ENCODE measurements at regions not wholly inside any gene's neighbourhood (a gene's known extent, or its start where the extent isn't known, plus 50 kb on each side); places are given as distances from the start of the nearest gene placed in this dataset.

- TF ChIP-seq ZNF263 (CRISPR knock-in tag; IDR thresholded peaks at IDR 0.05; ENCODE audit: low read depth) (no peak), OVOL2 (CRISPR knock-in tag; IDR thresholded peaks at IDR 0.05; ENCODE audit: borderline replicate concordance) (no peak)
- TF ChIP-seq, protein P1, sequence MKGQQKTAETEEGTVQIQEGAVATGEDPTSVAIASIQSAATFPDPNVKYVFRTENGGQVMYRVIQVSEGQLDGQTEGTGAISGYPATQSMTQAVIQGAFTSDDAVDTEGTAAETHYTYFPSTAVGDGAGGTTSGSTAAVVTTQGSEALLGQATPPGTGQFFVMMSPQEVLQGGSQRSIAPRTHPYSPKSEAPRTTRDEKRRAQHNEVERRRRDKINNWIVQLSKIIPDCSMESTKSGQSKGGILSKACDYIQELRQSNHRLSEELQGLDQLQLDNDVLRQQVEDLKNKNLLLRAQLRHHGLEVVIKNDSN (CRISPR knock-in tag; IDR thresholded peaks at IDR 0.05), result no peak
Observed at GRCh38 chr14:37776791-37777499, 181.5 kb downstream of the TTC6 start (continued).

- H3K27ac Mint-ChIP-seq, result no peak overlapping the region
- H3K4me1 Mint-ChIP-seq, result peaks cover 4% of the 10 kb centered on the region
- ATAC-seq, result no peak
- POLR2A ChIA-PET, result no interaction called here
- H3K9me3 Mint-ChIP-seq, result peaks cover 22% of the 10 kb centered on the region
- peaks cover 16% of the 10 kb centered on the region for H3K27me3 Mint-ChIP-seq (ENCODE audit: low read depth)
- TF ChIP-seq ZSCAN18 (CRISPR knock-in tag; IDR thresholded peaks at IDR 0.05), result no peak
- TF ChIP-seq AR (CRISPR knock-in tag; IDR thresholded peaks at IDR 0.05), result no peak
- no peak for TF ChIP-seq PRRX2 (CRISPR knock-in tag; IDR thresholded peaks at IDR 0.05)
- H3K4me3 Mint-ChIP-seq, result no peak overlapping the region
- no peak for DNase-seq (ENCODE audit: low spot score)
- H3K36me3 Mint-ChIP-seq, result no peaks in the 10 kb centered on the region
- CTCF ChIA-PET, result no interaction called here
Observed at GRCh38 chr14:37778135-37778943, 182.9 kb downstream of the TTC6 start.

DNA sequence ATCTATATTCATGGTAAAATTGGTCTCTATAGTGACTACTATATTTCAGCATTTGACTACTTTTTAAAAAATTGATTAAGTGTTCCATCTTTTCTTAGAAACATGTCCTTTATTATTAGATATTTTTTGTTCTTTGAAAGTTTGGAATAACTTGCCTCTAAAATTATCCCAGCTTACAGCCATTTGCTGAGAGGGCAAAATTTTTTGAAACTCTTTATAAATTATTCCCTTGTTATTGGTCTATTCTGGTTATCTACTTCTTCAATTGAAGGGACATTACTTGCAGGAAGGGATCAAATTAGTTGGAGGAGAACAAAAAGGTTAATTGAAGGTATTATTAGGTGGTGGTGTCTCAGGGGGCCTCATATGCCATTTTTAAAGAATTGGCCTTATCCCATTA is 184.1 kb downstream of the TTC6 start:
- ChIA-PET CTCF (no interaction called here), POLR2A (no interaction called here)
- H3K36me3 Mint-ChIP-seq, result no peaks in the 10 kb centered on the region
- peaks cover 25% of the 10 kb centered on the region for H3K27me3 Mint-ChIP-seq (ENCODE audit: low read depth)
- H3K9me3 Mint-ChIP-seq, result peaks cover 11% of the 10 kb centered on the region
- ATAC-seq, result no peak
- no peak overlapping the region for H3K27ac Mint-ChIP-seq
- no peak for DNase-seq (ENCODE audit: low spot score)
- H3K4me3 Mint-ChIP-seq, result no peak overlapping the region
- H3K4me1 Mint-ChIP-seq, result peaks cover 4% of the 10 kb centered on the region
- no peak for TF ChIP-seq EMX1 (CRISPR knock-in tag; IDR thresholded peaks at IDR 0.05)
- TF ChIP-seq NR3C1 (CRISPR knock-in tag; conservative IDR thresholded peaks at IDR 0.05; ENCODE audit: low read depth), result no peak
- TF ChIP-seq, protein P2, sequence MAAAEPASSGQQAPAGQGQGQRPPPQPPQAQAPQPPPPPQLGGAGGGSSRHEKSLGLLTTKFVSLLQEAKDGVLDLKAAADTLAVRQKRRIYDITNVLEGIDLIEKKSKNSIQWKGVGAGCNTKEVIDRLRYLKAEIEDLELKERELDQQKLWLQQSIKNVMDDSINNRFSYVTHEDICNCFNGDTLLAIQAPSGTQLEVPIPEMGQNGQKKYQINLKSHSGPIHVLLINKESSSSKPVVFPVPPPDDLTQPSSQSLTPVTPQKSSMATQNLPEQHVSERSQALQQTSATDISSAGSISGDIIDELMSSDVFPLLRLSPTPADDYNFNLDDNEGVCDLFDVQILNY (CRISPR knock-in tag; IDR thresholded peaks at IDR 0.05), result no peak
- no peak for TF ChIP-seq ZNF121 (CRISPR knock-in tag; IDR thresholded peaks at IDR 0.05)
- no peak for TF ChIP-seq JUN (CRISPR knock-in tag; IDR thresholded peaks at IDR 0.05)
- no peak for TF ChIP-seq CDX4 (CRISPR knock-in tag; IDR thresholded peaks at IDR 0.05; ENCODE audit: borderline replicate concordance)
- no peak for TF ChIP-seq ZNF281 (CRISPR knock-in tag; IDR thresholded peaks at IDR 0.05)
- no peak for TF ChIP-seq CREB1 (CRISPR knock-in tag; IDR thresholded peaks at IDR 0.05)
- no peak for TF ChIP-seq ZNF317 (CRISPR knock-in tag; IDR thresholded peaks at IDR 0.05; ENCODE audit: borderline replicate concordance, low read depth)
- no peak for TF ChIP-seq HMGXB4 (CRISPR knock-in tag; IDR thresholded peaks at IDR 0.05)
- TF ChIP-seq RORB (CRISPR knock-in tag; IDR thresholded peaks at IDR 0.05), result no peak

Measured in WTC11 (cell line).